ENCODE measurements at regions not wholly inside any gene's neighbourhood (a gene's known extent, or its start where the extent isn't known, plus 50 kb on each side); places are given as distances from the start of the nearest gene placed in this dataset.

DNA sequence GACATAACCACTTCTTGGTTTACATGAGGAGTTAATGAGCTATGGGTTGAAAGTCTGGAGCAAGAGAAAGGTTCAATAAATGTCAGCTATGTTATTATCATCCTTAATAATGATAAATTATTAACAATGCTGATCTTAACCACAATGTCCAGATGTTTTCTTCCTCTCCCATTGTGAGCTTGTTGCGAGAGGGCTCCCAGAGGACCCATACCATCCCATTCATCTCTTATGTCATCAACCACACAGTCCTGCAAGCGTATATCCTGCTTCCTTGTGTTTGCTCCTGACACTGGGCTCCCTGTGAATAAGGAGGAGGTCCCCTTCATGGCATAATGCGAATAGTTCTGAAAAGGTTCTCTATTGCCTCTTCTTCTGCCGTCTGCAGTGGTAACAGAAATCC is 266.8 kb downstream of the TLE3 start:
- H3K4me3 ChIP-seq = no peak overlapping the region
- TF ChIP-seq, protein P1, sequence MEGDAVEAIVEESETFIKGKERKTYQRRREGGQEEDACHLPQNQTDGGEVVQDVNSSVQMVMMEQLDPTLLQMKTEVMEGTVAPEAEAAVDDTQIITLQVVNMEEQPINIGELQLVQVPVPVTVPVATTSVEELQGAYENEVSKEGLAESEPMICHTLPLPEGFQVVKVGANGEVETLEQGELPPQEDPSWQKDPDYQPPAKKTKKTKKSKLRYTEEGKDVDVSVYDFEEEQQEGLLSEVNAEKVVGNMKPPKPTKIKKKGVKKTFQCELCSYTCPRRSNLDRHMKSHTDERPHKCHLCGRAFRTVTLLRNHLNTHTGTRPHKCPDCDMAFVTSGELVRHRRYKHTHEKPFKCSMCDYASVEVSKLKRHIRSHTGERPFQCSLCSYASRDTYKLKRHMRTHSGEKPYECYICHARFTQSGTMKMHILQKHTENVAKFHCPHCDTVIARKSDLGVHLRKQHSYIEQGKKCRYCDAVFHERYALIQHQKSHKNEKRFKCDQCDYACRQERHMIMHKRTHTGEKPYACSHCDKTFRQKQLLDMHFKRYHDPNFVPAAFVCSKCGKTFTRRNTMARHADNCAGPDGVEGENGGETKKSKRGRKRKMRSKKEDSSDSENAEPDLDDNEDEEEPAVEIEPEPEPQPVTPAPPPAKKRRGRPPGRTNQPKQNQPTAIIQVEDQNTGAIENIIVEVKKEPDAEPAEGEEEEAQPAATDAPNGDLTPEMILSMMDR (IDR thresholded peaks at IDR 0.05) = no peak
- ATAC-seq = no peak
- H3K36me3 ChIP-seq = no peaks in the 10 kb centered on the region
- no peak overlapping the region for H3K27ac ChIP-seq
- H3K27me3 ChIP-seq (ENCODE audit: low read depth) = peaks cover 9% of the 10 kb centered on the region
- no peak for DNase-seq
- intact Hi-C loops (cut with DNase I) = no loop called here
- H3K4me1 ChIP-seq = no peaks in the 10 kb centered on the region
- H3K9me3 ChIP-seq = no peaks in the 10 kb centered on the region

DNA sequence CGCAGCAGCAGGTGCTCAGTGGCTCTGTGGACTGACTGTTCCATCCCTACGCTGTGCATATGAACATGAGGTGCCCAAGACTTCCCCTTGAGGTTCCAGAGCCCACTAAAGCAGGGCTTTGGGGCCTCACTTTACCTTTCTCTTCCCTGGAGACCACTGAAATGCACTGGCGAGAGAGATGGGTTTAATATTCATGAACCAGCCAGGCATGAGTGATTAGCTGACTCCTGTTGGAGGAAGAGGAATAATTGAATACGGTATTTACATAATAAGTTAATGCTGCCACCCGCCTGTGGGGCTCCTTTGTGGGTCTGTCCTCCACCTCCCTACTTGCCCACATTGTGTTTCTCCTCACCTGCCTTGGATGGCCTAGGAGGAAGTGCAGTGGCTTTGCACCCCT is 263.4 kb downstream of the TLE3 start:
- intact Hi-C loops (cut with DNase I) = no loop called here
- ATAC-seq (no peak), DNase-seq (no peak)
- Histone ChIP-seq H3K9me3 (no peaks in the 10 kb centered on the region), H3K27ac (no peak overlapping the region), H3K36me3 (no peaks in the 10 kb centered on the region), H3K4me1 (no peaks in the 10 kb centered on the region), H3K27me3 (ENCODE audit: low read depth) (no peaks in the 10 kb centered on the region), H3K4me3 (no peak overlapping the region)
- TF ChIP-seq, protein P1 (IDR thresholded peaks at IDR 0.05) = no peak

DNA sequence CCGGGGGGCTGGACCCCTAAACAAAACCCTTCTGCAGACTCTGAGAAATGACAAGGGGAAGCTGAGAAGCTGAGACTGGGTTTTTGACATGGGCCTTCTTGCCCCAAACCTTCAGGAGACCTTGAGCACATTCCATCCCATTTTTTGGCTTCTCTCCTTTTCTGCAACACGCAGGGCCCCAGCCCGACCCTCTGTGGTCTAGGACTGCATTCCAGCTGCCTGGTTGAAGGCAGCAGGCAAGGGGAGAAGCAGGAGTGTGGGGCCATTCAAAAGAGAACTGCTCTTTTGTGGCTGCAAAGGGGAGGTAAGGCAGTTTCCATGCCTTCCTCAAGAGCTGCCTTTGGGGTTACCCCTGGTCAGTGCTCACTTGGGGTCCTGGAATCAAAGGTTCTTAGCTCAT is 263.0 kb downstream of the TLE3 start:
- Histone ChIP-seq H3K4me1 (no peaks in the 10 kb centered on the region), H3K27ac (no peak overlapping the region), H3K4me3 (no peak overlapping the region), H3K36me3 (no peaks in the 10 kb centered on the region), H3K9me3 (no peaks in the 10 kb centered on the region), H3K27me3 (ENCODE audit: low read depth) (no peaks in the 10 kb centered on the region)
- DNase-seq = no peak
- no peak for ATAC-seq
- intact Hi-C loops (cut with DNase I) = no loop called here
- TF ChIP-seq, protein P1 (IDR thresholded peaks at IDR 0.05) = no peak

DNA sequence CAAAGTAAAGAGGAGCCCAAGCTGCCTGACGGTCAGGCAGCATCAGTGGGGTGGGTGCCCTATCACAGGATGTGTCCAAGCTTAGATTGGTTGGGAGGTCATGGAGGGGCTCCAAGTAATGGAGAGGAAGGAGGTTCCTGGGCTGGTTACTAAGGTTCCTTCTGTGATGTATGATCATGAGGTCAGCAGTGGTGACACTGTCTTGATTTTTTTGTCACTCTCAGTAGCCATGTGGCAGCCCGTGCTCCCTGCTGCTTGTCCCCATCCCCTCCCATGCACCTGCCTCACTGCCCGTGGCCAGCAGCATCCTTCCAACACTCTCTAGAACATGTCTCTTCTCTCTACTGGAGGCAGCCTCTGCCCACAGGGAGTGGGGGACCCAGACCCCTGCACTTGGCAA is 261.7 kb downstream of the TLE3 start:
- DNase-seq = no peak
- Histone ChIP-seq H3K36me3 (no peaks in the 10 kb centered on the region), H3K4me1 (no peaks in the 10 kb centered on the region), H3K27me3 (ENCODE audit: low read depth) (no peaks in the 10 kb centered on the region), H3K4me3 (no peak overlapping the region), H3K9me3 (no peaks in the 10 kb centered on the region), H3K27ac (no peak overlapping the region)
- intact Hi-C loops (cut with DNase I) = no loop called here
- no peak for ATAC-seq
- TF ChIP-seq, protein P1 (IDR thresholded peaks at IDR 0.05) = no peak

DNA sequence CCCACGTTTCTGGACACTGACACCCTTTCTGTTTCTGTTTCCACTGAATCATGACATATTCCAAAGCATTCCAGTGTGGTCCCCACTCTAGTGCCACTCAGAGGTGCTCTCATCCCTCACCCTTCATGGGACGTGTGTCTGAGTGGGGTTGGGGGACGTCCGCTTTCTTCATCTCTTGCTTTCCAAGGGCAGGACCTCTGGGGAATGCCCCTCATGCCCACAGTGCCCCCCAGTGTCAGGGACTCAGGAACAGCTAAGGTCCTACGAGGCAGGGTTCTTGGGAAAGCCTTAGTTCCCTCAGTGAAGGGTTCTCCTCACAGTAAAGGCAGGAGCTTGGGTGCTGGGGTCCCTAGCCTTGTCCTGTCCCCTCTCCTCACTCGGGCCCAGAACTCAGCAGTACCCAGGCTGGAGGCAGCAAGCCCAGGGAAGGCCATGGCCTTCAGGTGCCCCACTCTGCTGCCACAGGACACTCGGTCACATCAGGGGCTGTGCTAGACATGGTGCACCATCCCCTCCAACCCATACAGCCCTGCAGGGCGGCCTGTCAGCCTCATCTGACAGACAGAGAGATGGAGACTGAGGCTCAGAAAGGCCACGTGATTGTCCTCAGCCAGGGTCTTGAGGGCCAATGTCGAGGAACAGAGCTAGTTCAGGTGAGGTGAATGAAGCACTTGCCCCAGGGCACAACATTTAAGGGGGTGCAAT is 261.0 kb downstream of the TLE3 start:
- intact Hi-C loops (cut with DNase I) = no loop called here
- TF ChIP-seq, protein P1 (IDR thresholded peaks at IDR 0.05) = no peak
- no peaks in the 10 kb centered on the region for H3K4me1 ChIP-seq
- H3K36me3 ChIP-seq = no peaks in the 10 kb centered on the region
- H3K27me3 ChIP-seq (ENCODE audit: low read depth) = no peaks in the 10 kb centered on the region
- H3K9me3 ChIP-seq = no peaks in the 10 kb centered on the region
- DNase-seq (no peak), ATAC-seq (no peak)
- H3K4me3 ChIP-seq = no peak overlapping the region
- H3K27ac ChIP-seq = no peak overlapping the region
